Spleen (tissue), 11 donors: ENCODE measurements at regions not wholly inside any gene's neighbourhood (a gene's known extent, or its start where the extent isn't known, plus 50 kb on each side); places are given as distances from the start of the nearest gene placed in this dataset.

Experiments
- DNase-seq: peaks from one replicate; pipeline ENCODE4 v3.0.0-alpha.2; 2020
- H3K27ac ChIP-seq, 8 donors: fragments of 200-600 bp; sonication (generic) in 7 of 8; 1 replicate in 4 of 8; 2 replicates in 4 of 8; pipeline versions ENCODE4 v1.5.0 to v1.8.0; 2016 to 2021; ENCODE audit warnings: inconsistent platforms in 4 of 8, mild to moderate bottlenecking in 4 of 8, moderate library complexity in 1 of 8
- H3K27me3 ChIP-seq, 7 donors: fragments of 200-600 bp; sonication (generic) in 6 of 7; replicated peaks in 1 of 7; 1 replicate in 4 of 7; 2 replicates in 3 of 7; pipeline versions ENCODE4 v1.5.0 to v1.8.0; 2016 to 2021; ENCODE audit warnings: inconsistent platforms in 3 of 7, mild to moderate bottlenecking in 1 of 7
- H3K36me3 ChIP-seq, 6 donors: fragments of 200-600 bp; sonication (generic) in 5 of 6; 1 replicate in 4 of 6; 2 replicates in 2 of 6; pipeline versions ENCODE4 v1.5.0 to v1.8.0; 2016 to 2021; ENCODE audit warnings: inconsistent platforms in 2 of 6
- H3K4me1 ChIP-seq, 6 donors: fragments of 200-600 bp; sonication (generic) in 5 of 6; 1 replicate in 3 of 6; 2 replicates in 3 of 6; pipeline versions ENCODE4 v1.5.0 to v1.8.0; 2016 to 2021; ENCODE audit warnings: inconsistent platforms in 3 of 6
- H3K4me3 ChIP-seq, 8 donors: fragments of 200-600 bp; sonication (generic) in 7 of 8; 1 replicate in 4 of 8; 2 replicates in 4 of 8; pipeline versions ENCODE4 v1.5.0 to v1.8.0; 2016 to 2021; ENCODE audit warnings: inconsistent platforms in 4 of 8, mild to moderate bottlenecking in 4 of 8, moderate library complexity in 2 of 8
- H3K9me3 ChIP-seq, 8 donors: fragments of 200-600 bp; sonication (generic) in 7 of 8; 1 replicate in 4 of 8; 2 replicates in 4 of 8; pipeline versions ENCODE4 v1.5.0 to v1.8.0; 2016 to 2021; ENCODE audit warnings: inconsistent platforms in 4 of 8
- CTCF ChIP-seq, 11 experiments: fragments of 200-600 bp in 7 of 11; fragments of 450-650 bp in 4 of 11; sonication (generic) in 4 of 11; IDR thresholded peaks in 8 of 11; conservative IDR thresholded peaks in 3 of 11; 1 replicate in 7 of 11; 2 replicates in 4 of 11; pipeline versions ENCODE4 v1.4.0 to v1.8.0; 2016 to 2021; ENCODE audit warnings: antibody characterized with exemption in 11 of 11, inconsistent platforms in 4 of 11, mild to moderate bottlenecking in 1 of 11
- POLR2A ChIP-seq, 3 donors: fragments of 450-650 bp; IDR thresholded peaks; one replicate each; pipeline ENCODE4 v1.5.1; 2017; ENCODE audit warnings: antibody characterized with exemption in 3 of 3, mild to moderate bottlenecking in 1 of 3
- POLR2AphosphoS5 ChIP-seq, 3 donors: sonication (generic); formaldehyde crosslinking; IDR thresholded peaks; one replicate each; pipeline ENCODE4 v1.5.1; 2017; ENCODE audit warnings: antibody characterized with exemption in 3 of 3
- WGBS, 5 donors: extraction: QIAGEN DNeasy Blood & Tissue Kit in 3 of 5; methylation state at CpG; one replicate each; pipeline versions ENCODE4 v1.1.5 to v1.1.7; 2013 to 2018; 5-methylcytosine and 5-hydroxymethylcytosine counted together
- intact Hi-C: fragments of 100-400 bp; cut with DNase I; formaldehyde crosslinking; loops from one replicate; pipeline ENCODE4 v1.15.0; 2023; ENCODE audit warnings: low total_unique reads
- donor health status: healthy with polysubstance abuse.
- donor health status: DM: no; HTN: no; CAD: no; lungs with moderate emphysema.
- donor health status: DM: no; HTN: no; CAD: no.
- donor health status: Bipolar disorder and iron deficiency.
- donor health status: healthy.
- donor health status: DM: no; HTN: no; CAD: no.
- donor health status: DM: yes; HTN: yes; CAD: no.

GRCh38 chr2:237164474-237165042 lies 78.9 kb downstream of the COPS8 start:
- Histone ChIP-seq H3K9me3 (peaks cover 0 to 17% (median 8%) of the 10 kb centered on the region in 8 donors), H3K4me1 (no peaks in the 10 kb centered on the region), H3K27me3 (peaks cover 0 to 20% (median 6%) of the 10 kb centered on the region in 7 donors), H3K27ac (no peak overlapping the region), H3K36me3 (no peaks in the 10 kb centered on the region), H3K4me3 (no peak overlapping the region)
- WGBS, 5 donors: 82 to 88% (median 82%) methylated on average over 10 of the region's 10 CpGs
- TF ChIP-seq POLR2A (IDR thresholded peaks at IDR 0.05): no peak
- intact Hi-C loops: no loop called here
- no peak for DNase-seq

GRCh38 chr2:237165405-237166276 lies 80.0 kb downstream of the COPS8 start:
- H3K4me3 ChIP-seq: no peak overlapping the region
- no peaks in the 10 kb centered on the region for H3K4me1 ChIP-seq
- no peak for DNase-seq
- H3K27me3 ChIP-seq: peaks cover 0 to 20% (median 6%) of the 10 kb centered on the region in 7 donors
- intact Hi-C loops: no loop called here
- 68 to 77% (median 71%) methylated on average over 5 of the region's 5 CpGs for WGBS, 5 donors
- no peaks in the 10 kb centered on the region for H3K36me3 ChIP-seq
- H3K9me3 ChIP-seq: peaks cover 0 to 17% (median 8%) of the 10 kb centered on the region in 8 donors
- H3K27ac ChIP-seq: no peak overlapping the region
- TF ChIP-seq POLR2AphosphoS5 (IDR thresholded peaks at IDR 0.05): no peak
- no peak for TF ChIP-seq POLR2A (IDR thresholded peaks at IDR 0.05)
- TF ChIP-seq CTCF (IDR thresholded peaks at IDR 0.05 in 8 of 11, conservative IDR thresholded peaks at IDR 0.05 in 3 of 11): peak in 2 of 11 experiments; percentile 21 to 22

DNA sequence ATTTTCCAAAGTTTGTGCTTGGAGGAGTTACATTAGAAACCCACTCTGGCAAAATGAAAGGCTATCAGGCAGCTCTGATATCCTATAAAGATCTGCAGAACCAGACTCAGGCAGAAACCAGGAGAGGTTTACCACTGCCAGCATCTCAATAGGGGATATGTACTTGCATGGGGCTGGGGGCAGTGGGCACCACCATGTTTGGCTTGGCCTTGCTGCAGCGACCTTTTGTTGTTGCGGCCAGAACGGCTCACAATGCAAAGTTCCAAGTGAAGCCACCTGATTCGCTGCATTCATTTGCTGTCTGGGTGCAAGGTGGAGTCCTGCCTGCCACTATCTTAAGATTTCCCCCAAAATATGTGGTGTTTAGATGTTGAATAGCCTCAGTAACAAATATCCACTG lies 81.3 kb downstream of the COPS8 start:
- no peak overlapping the region for H3K4me3 ChIP-seq
- no peaks in the 10 kb centered on the region for H3K36me3 ChIP-seq
- peaks cover 0 to 20% (median 6%) of the 10 kb centered on the region in 7 donors for H3K27me3 ChIP-seq
- H3K4me1 ChIP-seq: no peaks in the 10 kb centered on the region
- no peak for DNase-seq
- TF ChIP-seq POLR2A (IDR thresholded peaks at IDR 0.05) (no peak), CTCF (IDR thresholded peaks at IDR 0.05 in 8 of 11, conservative IDR thresholded peaks at IDR 0.05 in 3 of 11) (no peak), POLR2AphosphoS5 (IDR thresholded peaks at IDR 0.05) (no peak)
- H3K9me3 ChIP-seq: peaks cover 0 to 17% (median 8%) of the 10 kb centered on the region in 8 donors
- H3K27ac ChIP-seq: no peak overlapping the region
- intact Hi-C loops: no loop called here
- WGBS, 5 donors: 92 to 96% (median 94%) methylated on average over 4 of the region's 4 CpGs

- H3K9me3 ChIP-seq: peaks cover 0 to 17% (median 8%) of the 10 kb centered on the region in 8 donors
- peaks cover 0 to 20% (median 6%) of the 10 kb centered on the region in 7 donors for H3K27me3 ChIP-seq
- intact Hi-C loops: no loop called here
- TF ChIP-seq POLR2AphosphoS5 (IDR thresholded peaks at IDR 0.05): no peak
- no peak for TF ChIP-seq POLR2A (IDR thresholded peaks at IDR 0.05)
- TF ChIP-seq CTCF (IDR thresholded peaks at IDR 0.05 in 8 of 11, conservative IDR thresholded peaks at IDR 0.05 in 3 of 11): no peak
- no peaks in the 10 kb centered on the region for H3K36me3 ChIP-seq
- no peak overlapping the region for H3K27ac ChIP-seq
- no peaks in the 10 kb centered on the region for H3K4me1 ChIP-seq
- DNase-seq: no peak
- 91 to 98% (median 95%) methylated on average over 5 of the region's 5 CpGs for WGBS, 5 donors
- no peak overlapping the region for H3K4me3 ChIP-seq
Observed at GRCh38 chr2:237167934-237168333, 82.2 kb downstream of the COPS8 start.
